Hematopoietic multipotent progenitor cell treated with erythropoietin and hydrocortisone succinate and interleukin-3 and kit ligand, for 4 days (in vitro differentiated cells): ENCODE measurements at regions not wholly inside any gene's neighbourhood (a gene's known extent, or its start where the extent isn't known, plus 50 kb on each side); places are given as distances from the start of the nearest gene placed in this dataset.

ENCODE experiments used
- DNase-seq: peaks from one replicate; pipeline ENCODE4 v3.0.0-alpha.2; 2015

- DNase-seq: peak; percentile 1
Measured at GRCh38 chr7:119300341-119300740, 972.6 kb upstream of the KCND2 start.

GRCh38 chr7:119320316-119320715 is 952.7 kb upstream of the KCND2 start:
- no peak for DNase-seq

GRCh38 chr7:119329715-119330114 is 943.3 kb upstream of the KCND2 start:
- no peak for DNase-seq

- DNase-seq: no peak
Measured at GRCh38 chr7:119335405-119335804, 937.6 kb upstream of the KCND2 start.

GRCh38 chr7:119341822-119342221 is 931.2 kb upstream of the KCND2 start:
- no peak for DNase-seq

GRCh38 chr7:119343289-119343688 is 929.7 kb upstream of the KCND2 start:
- no peak for DNase-seq

GRCh38 chr7:119344466-119344865 is 928.5 kb upstream of the KCND2 start:
- DNase-seq: no peak

- DNase-seq: no peak
Measured at GRCh38 chr7:119348491-119348890, 924.5 kb upstream of the KCND2 start.

GRCh38 chr7:119350334-119350733 is 922.6 kb upstream of the KCND2 start:
- DNase-seq: no peak

GRCh38 chr7:119351320-119351719 is 921.7 kb upstream of the KCND2 start:
- no peak for DNase-seq

- DNase-seq: no peak
Measured at GRCh38 chr7:119374436-119374835, 898.5 kb upstream of the KCND2 start.

GRCh38 chr7:119377861-119378260 is 895.1 kb upstream of the KCND2 start:
- DNase-seq: no peak

GRCh38 chr7:119382726-119383125 is 890.2 kb upstream of the KCND2 start:
- no peak for DNase-seq

GRCh38 chr7:119395024-119395423 is 878.0 kb upstream of the KCND2 start:
- DNase-seq: no peak

- DNase-seq: no peak
Measured at GRCh38 chr7:119397156-119397555, 875.8 kb upstream of the KCND2 start.

GRCh38 chr7:119408596-119408995 is 864.4 kb upstream of the KCND2 start:
- DNase-seq: no peak

GRCh38 chr7:119413314-119413805 is 859.6 kb upstream of the KCND2 start:
- no peak for DNase-seq

- DNase-seq: no peak
Measured at GRCh38 chr7:119415682-119416081, 857.3 kb upstream of the KCND2 start.

GRCh38 chr7:119421657-119422056 is 851.3 kb upstream of the KCND2 start:
- no peak for DNase-seq

GRCh38 chr7:119436882-119437281 is 836.1 kb upstream of the KCND2 start:
- DNase-seq: no peak

GRCh38 chr7:119438315-119438714 is 834.7 kb upstream of the KCND2 start:
- no peak for DNase-seq

GRCh38 chr7:119439192-119439591 is 833.8 kb upstream of the KCND2 start:
- DNase-seq: no peak

- no peak for DNase-seq
Measured at GRCh38 chr7:119452401-119452800, 820.6 kb upstream of the KCND2 start.

GRCh38 chr7:119465798-119466305 is 807.1 kb upstream of the KCND2 start:
- DNase-seq: no peak

- DNase-seq: no peak
Measured at GRCh38 chr7:119472408-119473038, 800.5 kb upstream of the KCND2 start.
